ENCODE measurements at regions not wholly inside any gene's neighbourhood (a gene's known extent, or its start where the extent isn't known, plus 50 kb on each side); places are given as distances from the start of the nearest gene placed in this dataset.
"Not testable (repeated sequence)": the region's sequence is repeated elsewhere in the genome, so short reads cannot be mapped to it uniquely, and the experiment has no call there.

DNA sequence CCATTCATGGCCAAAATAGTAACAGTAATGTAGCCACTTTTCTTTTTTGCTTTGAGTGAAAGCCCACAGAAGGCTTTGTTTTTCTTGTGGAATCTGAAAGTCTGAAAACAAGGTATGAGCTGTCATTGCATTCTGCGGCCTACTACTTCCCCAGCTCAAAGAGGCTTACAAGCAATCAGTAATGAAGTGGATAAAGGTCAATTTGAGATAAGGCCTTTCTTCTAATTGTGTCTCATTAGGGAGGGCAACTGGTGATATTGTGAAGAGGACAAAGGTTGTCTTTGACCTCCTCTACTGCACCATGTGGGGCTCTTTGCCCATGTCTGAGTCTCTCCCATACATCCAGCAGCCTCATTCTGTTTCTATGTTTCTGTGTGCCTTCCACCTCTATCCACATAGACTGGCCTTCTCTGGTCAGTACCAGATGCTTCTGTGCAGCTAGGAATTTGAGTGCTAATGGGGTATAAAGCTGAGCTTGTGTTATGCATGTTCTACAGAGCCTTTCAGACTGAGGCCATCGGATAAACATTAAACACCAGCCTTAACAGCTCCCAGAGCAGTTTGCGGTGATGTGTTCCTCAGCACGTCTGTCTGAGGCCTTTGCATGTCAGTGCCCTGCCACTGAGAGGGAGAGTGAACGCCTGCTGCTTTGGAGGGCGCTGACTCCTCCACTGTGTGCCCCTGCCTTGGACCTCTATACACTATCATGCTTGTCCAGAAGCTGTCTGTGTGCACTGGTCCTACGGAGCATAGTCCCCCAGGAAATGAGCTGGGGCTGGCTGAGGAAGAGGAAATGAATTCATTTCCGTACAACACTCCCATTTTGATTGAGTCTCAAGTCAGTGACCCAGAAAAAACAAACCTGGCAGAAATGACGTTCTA, 80.2 kb downstream of the SH2D1A start:
- DNase-seq = no peak

DNA sequence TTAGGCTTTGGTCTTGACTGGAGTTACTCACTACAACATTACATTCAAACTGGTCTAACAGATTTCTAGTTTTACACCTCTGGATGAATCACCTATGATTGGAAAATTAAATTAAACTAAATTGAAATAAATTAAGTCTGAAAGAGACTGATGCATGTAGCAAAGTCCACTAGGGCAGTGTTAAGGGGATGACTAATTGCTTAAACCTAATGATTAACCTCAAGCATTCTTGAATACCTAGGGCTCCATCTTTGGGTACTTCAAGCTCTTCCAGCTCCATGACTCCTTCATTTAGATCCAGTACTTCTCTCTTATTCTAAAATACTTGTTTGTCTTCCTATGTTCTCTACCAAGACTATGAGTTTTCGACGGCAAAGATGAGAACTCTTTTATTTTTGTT, 86.8 kb downstream of the SH2D1A start:
- DNase-seq = no peak

DNA sequence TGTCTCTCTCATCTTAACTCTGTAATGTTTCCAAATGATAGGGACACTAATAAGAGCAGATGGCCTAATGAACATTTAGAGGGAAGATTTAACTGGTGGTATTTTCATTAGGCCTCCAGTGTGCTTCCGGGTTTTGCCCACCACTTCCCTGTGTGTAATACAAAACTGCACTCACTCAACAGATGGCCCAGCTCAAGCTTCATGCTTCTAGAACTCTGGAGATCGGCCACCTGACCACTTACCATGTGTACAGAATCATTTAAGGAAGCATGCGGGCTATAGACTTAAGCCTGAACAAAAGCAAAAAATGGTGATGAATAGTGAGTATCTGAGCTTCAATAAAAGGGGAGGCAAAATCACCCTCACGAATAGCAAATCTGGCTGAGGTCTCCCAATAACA, 89.3 kb downstream of the SH2D1A start:
- no peak for DNase-seq

DNA sequence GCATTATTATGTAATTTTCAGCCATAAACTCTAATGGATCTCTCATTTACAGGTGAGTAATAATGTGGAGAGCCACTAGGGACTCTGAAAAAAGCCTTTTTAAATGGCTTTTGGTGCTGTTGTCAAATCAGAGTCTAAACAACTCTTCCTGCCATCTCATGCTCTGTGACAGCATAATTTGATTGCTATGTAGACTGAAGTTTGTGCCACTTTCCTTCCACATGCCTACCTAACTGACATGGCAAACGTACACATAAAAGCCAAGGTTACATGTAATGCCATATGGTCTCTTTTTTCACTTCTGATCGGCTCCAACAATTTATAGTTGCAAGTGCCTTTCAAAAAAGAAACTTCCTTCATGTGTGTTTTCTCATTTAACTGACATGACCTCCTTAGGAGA, 94.3 kb downstream of the SH2D1A start:
- DNase-seq = no peak

DNA sequence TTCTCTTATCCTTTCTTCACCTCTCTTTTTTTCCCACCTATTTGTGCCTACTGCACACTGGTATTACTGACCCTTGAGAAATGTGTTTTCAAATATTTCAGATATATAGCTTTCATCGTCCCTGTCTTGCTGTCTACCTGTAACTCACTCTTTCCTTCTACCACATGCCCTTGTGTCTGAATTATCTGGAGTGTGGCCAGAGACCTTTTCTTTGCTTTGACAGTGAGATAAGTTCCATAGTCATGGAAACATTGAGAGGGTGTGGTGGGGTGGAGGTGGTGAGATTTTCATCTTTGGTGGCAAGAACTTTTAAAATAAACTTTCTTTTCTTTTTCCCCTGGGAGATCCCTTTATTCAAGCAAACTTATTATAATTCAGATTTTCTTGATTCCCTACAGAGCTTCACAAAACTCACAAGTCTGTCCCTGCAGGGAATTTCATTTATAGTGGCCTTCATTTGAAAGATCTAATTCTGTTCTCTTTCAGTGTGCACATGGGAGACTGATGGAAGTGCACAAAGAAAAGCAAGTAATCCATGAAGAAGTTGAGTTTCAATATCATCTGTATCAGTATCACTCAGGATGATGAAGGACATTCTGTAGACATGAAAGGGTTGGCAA, 95.7 kb downstream of the SH2D1A start:
- no peak for DNase-seq

DNA sequence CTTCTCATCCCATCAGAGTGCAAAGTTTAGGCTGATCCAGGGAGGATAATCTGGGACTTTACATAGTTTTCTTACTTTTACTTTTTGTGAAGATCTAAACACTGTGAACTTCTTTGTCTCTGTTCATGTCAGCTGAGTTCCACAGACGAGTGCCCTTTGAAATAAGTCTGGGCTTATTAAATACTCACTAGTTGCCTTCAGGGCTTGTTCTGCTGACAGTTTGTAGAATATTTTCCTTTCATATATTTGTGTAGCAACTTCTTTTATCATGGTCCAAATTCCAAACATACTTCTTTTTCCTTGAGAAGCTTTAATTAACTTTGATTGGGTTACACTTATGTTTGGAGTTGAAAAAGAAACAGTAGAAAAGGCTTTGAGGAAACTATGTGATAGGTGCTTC, 109.6 kb downstream of the SH2D1A start:
- no peak for DNase-seq

DNA sequence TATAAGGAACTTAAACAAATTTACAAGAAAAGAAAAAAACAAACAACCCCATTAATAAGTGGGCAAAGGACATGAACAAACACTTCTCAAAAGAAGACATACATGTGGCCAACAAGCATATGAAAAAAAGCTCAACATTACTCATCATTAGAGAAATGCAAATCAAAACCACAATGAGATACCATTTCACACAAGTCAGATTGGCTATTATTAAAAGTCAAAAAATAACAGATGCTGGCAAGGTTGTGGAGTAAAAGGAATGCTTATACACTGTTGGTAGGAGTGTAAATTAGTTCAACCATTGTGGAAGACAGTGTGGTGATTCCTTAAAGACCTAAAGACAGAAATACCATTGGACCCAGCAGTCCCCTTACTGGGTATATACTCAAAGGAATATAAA, 113.5 kb downstream of the SH2D1A start:
- not testable (repeated sequence) for DNase-seq

- DNase-seq = no peak
Observed at GRCh38 chrX:124462931-124463330, 116.6 kb downstream of the SH2D1A start.

DNA sequence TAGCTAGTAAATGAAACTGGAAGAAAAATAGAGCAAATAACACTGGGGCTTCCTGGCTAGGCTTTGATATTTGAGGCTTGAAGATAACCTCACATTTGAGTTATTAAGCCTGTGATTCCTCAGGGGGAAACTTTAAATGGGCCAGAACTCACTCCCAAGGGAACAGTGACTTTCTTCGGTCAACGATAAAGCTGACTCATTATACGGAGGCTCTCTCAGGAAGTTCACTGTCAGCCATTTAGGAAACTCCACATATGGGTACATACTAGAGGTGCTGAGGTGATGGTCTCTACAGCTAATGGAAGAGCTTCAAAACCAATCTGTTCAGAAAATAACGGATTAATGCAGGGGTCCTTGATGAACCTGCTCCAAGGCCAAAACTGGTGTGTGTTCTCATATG, 120.8 kb downstream of the SH2D1A start:
- DNase-seq = no peak

DNA sequence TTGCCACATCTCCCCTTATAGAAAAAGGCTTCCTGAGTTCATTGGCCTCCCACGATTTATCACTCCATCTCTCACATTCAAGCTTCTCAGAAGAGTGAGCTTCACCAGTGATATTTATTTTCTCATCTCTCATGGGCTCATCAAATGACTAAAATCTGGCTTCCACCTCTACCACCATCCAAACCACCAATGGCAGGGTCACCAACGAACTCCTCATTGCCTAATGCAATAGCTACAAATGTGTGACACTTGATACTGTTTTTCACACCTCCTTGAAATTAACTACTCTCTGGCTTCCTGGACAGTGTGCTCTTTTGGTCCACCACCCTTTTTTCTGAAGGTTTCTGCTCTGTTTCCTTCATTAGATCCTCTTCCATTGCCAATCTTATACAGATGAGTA, 129.0 kb downstream of the SH2D1A start:
- no peak for DNase-seq

DNA sequence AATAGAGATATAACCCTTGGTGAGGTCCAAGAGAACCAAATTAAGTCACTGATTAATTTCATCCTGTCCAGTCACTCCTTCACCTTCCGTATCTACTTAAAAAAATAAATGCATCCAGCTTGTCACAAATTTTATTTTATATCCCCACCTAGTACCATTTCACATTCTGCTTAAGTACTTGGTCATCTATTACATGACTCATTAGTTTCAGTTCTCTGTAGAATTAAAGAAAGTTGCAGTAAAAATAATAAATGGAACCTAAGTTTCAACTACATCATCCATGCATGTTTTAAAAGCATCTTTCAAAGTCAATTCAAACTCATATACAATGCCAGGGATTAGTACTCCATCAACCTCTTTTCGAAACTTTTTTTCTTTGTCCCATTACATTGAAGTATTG, 130.2 kb downstream of the SH2D1A start:
- DNase-seq = no peak

DNA sequence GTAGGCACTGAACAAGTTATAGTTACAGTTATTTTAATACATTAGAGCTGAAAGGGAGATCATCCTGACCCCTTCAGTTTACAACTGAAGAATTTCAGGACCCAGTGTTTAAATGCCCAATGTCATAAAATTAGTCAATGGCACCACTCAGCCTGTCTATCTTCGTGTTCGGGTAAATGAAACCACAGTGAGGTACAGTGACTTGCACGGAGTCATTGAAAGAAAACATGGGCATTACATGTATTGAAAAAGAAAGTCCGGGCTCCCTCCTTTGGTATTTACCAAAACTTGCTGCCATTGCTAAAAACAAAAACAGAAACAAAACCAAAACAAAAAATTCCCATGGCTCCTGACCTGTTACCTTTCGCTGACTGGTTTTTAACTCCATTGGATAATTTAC, 131.7 kb downstream of the SH2D1A start:
- no peak for DNase-seq

DNA sequence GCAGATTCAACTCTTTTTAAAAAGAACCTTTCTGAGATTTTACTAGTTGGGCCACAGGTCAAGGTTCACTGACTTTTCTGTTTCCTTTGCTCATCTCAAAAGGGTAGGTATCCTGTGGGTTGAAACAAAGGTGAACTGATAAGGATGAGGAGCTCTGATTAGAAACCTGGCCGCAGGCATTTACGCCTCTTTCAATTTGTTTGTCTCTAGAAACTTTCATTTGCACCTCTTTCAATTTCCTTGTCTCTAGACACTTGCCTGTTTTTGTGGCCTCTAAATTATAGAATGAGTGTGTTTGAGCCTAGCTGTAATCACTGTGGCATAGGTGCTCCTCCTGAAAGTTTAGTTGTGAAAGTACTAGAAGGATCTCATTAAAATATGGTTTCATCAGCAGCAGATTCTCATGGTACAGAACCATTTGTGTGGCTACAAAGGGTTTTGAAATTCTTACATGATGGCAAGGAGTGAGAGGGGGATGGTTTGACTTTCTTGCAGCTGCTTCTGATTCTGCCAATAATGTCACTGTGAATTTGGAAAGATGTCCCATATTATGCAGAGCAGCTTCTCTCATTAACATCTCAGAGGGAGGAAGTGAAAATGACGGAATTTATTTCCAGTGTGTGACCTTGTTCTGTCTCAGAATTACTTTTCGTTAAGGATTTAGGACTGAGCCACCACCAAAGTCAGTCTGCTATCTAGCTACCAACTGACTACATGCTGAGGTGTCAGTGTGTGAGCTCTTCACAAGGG, 142.2 kb downstream of the SH2D1A start:
- DNase-seq = no peak

- DNase-seq = no peak
Observed at GRCh38 chrX:124493984-124494383, 147.6 kb downstream of the SH2D1A start.

GRCh38 chrX:124497386-124497785, 151.0 kb downstream of the SH2D1A start:
- no peak for DNase-seq

DNA sequence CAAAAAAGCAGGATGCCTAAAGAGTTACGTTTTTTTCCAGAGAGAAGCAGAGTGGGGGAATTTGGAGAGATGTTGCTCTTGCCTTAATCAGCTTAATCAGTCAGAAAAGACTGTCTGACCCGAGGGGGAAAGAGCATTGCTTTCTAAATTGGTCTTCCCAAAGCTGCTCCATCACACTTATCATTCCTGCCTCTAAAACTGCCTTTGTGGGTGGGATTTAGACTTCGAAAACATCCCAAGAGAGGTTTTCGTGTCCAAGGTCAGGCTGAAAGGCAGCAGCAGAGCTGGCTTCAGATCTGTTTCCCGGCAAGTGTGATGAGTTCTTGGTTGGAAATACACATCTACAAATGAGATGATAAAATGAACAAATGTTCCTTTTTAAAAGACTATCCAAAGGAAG, 155.2 kb downstream of the SH2D1A start:
- DNase-seq = no peak

DNA sequence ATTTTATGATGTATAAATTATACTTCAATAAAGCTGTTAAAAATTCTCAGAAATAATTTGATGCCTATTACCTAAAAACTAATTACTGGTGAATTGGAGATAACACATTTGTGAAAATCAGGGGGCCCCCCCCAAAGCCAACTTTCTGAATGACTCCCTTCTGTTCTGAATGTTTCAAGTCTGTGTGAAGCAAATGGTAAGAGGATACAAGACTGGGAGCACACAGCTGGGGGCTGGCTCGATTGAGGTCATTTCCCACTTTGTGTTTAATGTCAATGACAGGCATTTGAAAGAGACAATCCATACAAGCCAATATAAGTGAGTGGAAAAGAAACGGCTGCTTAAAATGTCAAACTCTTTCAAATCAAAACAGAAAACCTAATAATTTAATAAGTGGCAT, 155.8 kb downstream of the SH2D1A start:
- no peak for DNase-seq

- no peak for DNase-seq
Observed at GRCh38 chrX:124502599-124502998, 156.2 kb downstream of the SH2D1A start.

DNA sequence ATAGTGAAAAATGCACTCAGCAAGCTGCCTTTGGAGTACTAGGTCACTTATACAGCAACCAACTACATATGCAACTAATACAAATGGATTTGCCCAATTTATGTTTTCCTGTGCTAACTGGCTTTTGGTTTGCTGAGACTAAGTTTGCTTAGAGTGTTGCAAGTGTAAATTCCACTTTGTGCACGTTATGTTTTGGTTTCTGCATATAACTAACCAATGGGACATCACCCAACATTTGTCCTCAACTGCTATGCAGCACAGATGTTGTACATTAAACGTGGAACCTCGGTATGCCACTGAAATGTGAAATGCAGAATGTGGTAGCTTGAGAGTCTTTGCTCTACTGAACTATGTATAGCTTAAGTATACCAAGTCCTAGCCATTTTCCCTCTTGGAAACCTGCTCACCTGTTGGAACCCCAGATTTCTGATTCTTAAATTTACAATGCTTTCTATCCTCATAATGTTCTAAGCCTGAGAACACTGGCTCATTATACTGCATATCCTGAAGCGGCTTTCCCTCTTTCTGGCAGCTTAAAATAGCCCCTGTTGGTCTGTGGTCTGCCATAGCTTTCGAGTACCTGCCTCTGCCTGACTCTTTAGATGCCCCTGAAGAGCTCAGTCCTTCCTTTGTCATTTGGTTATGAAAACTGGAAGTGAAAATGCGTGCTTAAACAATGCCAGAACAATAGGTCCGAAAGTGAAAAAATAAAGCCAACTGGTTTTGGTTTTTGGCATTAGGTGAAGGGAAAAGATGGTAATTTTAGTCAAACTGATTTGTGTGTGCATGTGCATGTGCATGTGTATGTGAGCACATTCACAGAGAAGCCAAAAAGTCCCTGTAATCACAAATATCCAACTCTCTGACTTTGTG, 158.0 kb downstream of the SH2D1A start:
- DNase-seq = no peak

DNA sequence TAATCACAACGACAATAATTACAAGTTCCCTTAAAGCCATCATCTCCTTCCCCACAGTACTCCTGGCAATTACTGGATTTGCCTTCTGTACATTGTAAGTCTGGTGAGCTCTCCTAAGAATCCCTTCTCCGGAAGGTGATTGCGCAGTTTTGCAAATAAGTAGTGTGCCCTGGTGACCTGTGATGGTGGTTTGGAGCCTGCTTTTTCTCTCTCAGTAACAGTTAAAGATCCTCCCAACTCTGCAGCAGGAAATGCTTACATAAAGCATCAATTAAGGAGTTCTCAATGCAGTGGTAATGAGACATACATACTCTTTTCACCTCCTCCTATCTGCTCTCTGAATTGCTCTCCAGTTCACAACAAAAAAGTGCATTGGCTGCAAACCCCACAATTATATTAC, 159.7 kb downstream of the SH2D1A start:
- DNase-seq = no peak

- no peak for DNase-seq
Observed at GRCh38 chrX:124507246-124507645, 160.9 kb downstream of the SH2D1A start.

- no peak for DNase-seq
Observed at GRCh38 chrX:124518885-124519284, 172.5 kb downstream of the SH2D1A start.

GRCh38 chrX:124524852-124525251, 178.5 kb downstream of the SH2D1A start:
- no peak for DNase-seq

Data from stimulated activated naive CD4-positive, alpha-beta T cell (primary cell).